ENCODE measurements at regions not wholly inside any gene's neighbourhood (a gene's known extent, or its start where the extent isn't known, plus 50 kb on each side); places are given as distances from the start of the nearest gene placed in this dataset.

GRCh38 chr20:6421321-6422248 is 298.8 kb upstream of the FERMT1 start:
- DNase-seq (ENCODE audit: low spot score), result no peak

DNA sequence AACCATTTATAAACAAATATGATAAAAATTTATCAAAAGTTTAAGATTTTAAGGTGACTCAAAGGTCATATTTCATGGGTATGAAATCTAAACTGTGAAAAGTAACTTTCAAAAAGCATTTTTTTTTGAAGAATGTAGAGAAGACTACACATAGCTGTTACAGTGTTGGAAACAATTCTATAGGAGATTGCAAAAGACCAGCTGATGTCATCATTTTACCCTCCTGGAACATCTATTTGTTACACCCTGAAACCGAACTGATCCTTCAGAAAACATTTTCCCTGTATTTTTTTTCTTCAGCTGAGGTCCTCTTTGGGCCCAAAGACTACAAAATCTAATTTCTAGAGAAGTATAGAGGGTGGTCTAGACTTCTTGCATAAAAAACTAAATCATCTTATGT is 297.5 kb upstream of the FERMT1 start:
- DNase-seq (ENCODE audit: low spot score), result no peak

- DNase-seq (ENCODE audit: low spot score), result no peak
Measured at GRCh38 chr20:6418732-6419131, 295.9 kb upstream of the FERMT1 start.

GRCh38 chr20:6416371-6416770 is 293.5 kb upstream of the FERMT1 start:
- DNase-seq (ENCODE audit: low spot score), result no peak

- no peak for DNase-seq (ENCODE audit: low spot score)
Measured at GRCh38 chr20:6411651-6412050, 288.8 kb upstream of the FERMT1 start.

- DNase-seq (ENCODE audit: low spot score), result no peak
Measured at GRCh38 chr20:6410721-6411120, 287.9 kb upstream of the FERMT1 start.

GRCh38 chr20:6407163-6407562 is 284.3 kb upstream of the FERMT1 start:
- DNase-seq (ENCODE audit: low spot score), result no peak

DNA sequence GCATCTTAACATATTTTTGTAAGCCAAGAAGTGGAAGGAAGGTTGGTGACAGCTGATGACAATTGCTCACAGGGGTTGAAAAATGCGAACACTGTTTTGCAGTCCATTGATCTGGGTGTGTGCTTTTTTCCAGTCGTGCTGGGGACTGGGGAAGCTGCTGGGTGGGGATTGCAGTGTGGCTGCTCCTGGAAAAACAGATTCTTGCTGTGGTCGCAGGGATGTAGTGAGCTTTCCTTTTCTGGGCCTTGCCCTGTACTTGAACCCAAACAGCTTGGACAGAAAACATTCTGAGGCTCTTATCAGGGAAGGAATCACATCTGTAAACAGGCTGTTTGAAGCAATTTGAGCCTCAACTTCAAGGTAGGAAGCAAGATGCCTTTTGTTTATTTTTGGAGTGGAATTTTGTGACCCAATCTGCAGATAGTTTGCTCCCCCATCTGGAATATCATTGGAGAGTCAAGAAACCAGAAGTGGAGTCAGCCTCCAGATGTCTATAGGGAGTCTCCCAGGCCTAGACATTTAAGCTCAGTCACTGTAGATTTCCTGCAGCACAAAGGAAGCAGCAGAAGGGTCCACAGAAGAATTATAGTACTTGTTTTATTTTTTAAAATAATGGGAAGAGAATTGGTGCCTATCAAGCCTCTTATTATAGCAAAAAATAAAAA is 279.2 kb upstream of the FERMT1 start:
- no peak for DNase-seq (ENCODE audit: low spot score)

DNA sequence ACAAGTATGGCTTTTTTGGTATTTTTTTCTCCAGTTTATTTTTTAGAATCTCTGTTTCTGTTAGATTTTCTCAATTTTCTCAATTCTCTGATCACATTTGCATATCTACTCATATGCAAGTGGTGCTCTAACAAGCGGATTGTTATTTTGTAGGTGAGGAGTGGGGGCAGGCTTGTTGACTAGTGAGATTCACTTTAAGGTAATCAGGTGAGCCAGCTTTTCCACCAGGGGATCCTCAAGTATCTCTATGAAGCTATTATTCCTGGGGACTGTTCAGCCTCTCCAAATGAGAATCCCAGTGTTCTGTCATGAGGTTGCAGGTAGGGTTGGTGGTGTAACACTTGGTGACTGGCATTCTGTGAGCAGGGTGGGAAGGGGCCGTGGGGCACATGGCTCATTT is 274.3 kb upstream of the FERMT1 start:
- DNase-seq (ENCODE audit: low spot score), result no peak

DNA sequence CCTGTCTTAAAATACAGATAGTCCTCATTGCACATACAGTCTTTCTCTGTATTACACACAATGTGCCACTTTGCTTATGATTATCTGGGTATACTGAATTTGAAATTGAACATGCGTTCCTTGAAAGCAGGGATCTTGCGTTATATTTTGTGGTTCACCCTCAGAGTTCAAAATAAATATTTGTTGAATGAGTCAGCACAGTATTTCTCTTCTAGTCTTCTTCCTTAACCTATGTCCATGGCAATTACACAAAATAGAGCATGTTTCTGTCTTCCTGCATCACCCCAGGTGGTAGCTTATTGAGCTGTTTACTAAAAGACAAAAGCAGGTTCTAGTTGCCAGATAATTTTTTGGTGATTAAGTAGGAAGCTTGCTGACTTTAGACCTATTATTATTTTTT is 272.9 kb upstream of the FERMT1 start:
- no peak for DNase-seq (ENCODE audit: low spot score)

DNA sequence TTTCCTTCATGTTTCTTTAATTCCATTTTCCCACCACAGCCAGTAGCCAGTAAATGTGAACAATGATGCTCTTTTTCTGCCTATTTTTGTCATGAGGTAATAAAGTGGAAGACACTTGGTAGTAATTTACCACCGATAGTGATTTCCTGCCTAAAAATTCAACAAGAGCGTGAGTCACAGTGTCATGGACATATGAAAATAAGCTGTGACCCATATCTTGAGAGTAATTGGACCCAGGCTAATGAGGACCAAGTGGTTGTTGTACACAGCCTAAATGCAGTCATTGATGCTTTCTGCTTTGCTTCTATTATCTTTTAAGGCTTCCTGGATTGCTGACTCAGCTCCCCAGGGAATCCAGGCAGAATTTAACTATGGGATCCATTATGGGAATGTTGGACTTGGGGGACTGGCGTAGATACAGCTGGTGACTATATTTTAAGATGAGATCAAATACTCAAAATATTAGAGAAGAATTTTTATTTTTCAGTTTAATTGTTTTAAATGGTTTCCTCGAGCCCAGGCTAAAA is 265.9 kb upstream of the FERMT1 start:
- DNase-seq (ENCODE audit: low spot score), result no peak

DNA sequence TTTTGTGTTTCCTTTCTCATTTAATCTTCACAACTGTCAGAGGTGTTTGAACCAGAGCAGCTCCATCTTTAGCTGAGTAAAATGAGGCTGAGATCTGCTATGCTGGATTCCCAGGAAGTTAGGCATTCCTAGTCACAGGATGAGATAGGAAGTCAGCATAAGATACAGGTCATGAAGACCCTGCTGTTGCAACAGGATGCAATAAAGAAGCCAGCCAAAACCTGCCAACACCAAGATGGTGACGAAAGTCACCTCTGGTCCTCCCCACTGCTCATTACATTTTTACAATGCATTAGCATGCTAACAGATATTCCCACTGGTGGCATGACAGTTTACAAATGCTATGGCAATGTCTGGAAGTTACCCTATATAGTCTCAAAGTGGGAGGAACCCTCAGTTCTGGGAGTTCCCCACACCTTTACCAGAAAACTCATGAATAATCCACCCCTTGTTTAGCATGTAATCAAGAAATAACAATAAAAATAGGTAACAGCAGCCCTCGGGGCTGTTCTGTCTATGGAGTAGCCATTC is 262.2 kb upstream of the FERMT1 start:
- no peak for DNase-seq (ENCODE audit: low spot score)

GRCh38 chr20:6384380-6384779 is 261.6 kb upstream of the FERMT1 start:
- DNase-seq (ENCODE audit: low spot score), result no peak

GRCh38 chr20:6381887-6382286 is 259.1 kb upstream of the FERMT1 start:
- no peak for DNase-seq (ENCODE audit: low spot score)

DNA sequence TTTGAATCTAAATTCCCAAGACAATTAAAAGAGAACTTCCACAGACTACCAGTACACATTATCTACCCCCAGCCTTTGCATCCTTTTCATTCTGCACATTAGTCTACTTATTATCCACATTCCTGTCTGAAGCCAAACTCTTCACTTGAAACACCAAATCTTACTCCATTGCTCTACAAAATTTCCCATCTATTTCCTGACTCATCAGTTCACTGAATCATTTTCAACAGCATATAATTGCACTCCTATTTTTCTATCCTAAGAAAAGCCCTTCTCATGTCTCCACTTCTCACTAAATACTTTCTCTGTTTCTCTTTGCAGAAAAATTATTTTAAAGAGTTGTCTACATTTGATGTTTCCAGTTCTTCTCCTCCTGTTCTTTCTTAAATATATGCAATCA is 239.4 kb upstream of the FERMT1 start:
- DNase-seq (ENCODE audit: low spot score), result no peak

DNA sequence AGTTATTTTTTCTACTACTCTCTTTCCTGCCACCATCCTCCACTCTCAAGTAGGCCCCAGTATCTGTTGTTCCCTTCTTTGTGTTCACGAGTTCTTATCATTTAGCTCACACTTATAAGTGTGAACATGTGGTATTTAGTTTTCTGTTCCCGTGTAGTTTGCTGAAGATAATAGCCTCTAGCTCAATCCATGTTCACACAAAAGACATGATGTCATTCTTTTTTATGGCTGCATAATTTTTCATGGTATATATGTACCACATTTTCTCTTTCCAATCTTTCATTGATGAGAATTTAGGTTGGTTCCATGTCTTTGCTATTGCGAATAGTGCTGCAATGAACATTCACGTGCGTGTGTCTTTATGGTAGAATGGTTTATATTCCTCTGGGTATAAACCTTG is 237.9 kb upstream of the FERMT1 start:
- no peak for DNase-seq (ENCODE audit: low spot score)

DNA sequence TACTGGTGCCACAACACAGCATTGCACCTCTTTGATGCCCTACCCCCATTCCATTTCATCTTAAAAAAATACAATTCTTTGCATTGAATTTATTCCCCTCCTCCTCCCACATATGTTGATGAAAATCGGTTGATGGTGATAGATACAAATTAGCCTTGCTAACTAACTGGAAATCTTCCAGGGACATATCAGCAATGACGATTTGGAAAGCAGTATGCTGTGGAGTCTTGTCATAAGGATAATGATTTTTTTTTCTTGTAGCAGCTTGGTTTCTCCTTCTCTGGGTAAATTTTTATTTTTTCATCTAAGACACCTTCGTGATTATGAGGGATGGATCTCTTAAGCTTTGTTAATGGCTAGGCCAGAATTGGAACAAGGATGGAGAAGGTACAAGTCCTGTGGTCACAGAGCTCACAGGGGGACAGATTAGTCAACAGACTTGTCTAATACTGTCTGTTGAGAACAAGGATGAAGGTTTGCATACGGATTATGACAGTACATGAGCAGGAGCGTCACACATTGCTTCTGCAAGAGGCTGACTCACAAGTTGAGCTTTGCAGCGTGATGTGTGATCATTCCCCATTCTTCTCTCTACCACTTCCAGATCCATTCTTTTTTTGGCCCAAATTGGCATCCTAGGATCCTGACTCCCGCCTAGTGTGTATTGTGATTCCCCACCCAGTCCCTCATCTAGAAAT is 233.1 kb upstream of the FERMT1 start:
- DNase-seq (ENCODE audit: low spot score), result no peak

- DNase-seq (ENCODE audit: low spot score), result no peak
Measured at GRCh38 chr20:6348908-6349307, 226.1 kb upstream of the FERMT1 start.

GRCh38 chr20:6347916-6348315 is 225.1 kb upstream of the FERMT1 start:
- DNase-seq (ENCODE audit: low spot score), result no peak

DNA sequence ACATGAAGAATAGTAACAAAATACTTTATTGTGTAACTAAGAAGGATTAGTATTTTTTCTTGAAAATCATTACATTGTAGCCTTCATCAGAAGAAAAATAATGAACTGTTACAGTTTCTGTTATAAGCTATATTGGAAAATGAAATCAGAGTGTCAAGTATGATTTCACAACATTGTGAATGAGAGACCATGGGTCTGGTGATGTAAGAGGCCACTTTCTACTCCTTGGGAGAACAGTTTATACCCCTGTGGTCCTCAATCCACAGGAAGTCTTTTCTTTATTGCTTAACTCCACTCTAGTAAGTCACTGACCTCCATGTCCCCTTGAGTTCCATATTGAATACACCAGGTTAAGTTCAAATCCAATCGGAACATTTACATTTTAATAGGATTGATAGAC is 218.7 kb upstream of the FERMT1 start:
- DNase-seq (ENCODE audit: low spot score), result no peak

- no peak for DNase-seq (ENCODE audit: low spot score)
Measured at GRCh38 chr20:6339176-6339575, 216.3 kb upstream of the FERMT1 start.

GRCh38 chr20:6333110-6333509 is 210.3 kb upstream of the FERMT1 start:
- no peak for DNase-seq (ENCODE audit: low spot score)

Data from germinal center (tissue), 1 donor.